ENCODE measurements at regions not wholly inside any gene's neighbourhood (a gene's known extent, or its start where the extent isn't known, plus 50 kb on each side); places are given as distances from the start of the nearest gene placed in this dataset.

DNA sequence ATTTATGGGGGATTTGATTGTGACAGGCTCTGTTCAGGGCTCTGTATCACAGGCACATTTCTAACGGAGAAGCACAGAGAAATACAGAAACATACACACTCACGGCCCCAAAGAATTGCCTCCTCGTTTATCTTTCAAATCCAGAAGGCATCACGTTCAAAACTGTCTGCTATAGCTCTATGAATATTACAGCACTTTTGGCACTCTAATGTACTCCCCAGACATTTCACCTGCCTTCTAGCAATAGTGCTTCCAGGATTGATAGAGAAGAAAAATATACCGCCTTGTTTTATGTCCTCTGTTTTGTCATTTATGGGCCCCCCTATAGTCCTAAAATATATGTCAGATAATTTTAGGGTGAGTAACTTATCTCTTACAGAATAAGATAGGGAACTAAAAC lies 947.5 kb downstream of the ANKRD7 start:
- H3K4me3 Mint-ChIP-seq (ENCODE audit: unreplicated experiment): no peak overlapping the region
- POLR2A ChIA-PET: no interaction called here
- H3K4me1 Mint-ChIP-seq (ENCODE audit: low read depth, unreplicated experiment): peaks cover 5% of the 10 kb centered on the region
- H3K27me3 Mint-ChIP-seq (ENCODE audit: insufficient read depth, unreplicated experiment): no peaks in the 10 kb centered on the region
- no TSS peak for BruUV-seq (replicated peaks)
- H3K9me3 Mint-ChIP-seq (ENCODE audit: unreplicated experiment): peaks cover 8% of the 10 kb centered on the region
- Histone ChIP-seq H3K4me1 (no peaks in the 10 kb centered on the region), H3K27me3 (replicated peaks; ENCODE audit: control insufficient read depth, insufficient read depth, low read length) (no peaks in the 10 kb centered on the region), H3K36me3 (ENCODE audit: control insufficient read depth, insufficient read depth, low read length) (no peaks in the 10 kb centered on the region), H3K4me3 (ENCODE audit: low read depth, low read length) (no peak overlapping the region), H3K9me3 (peaks cover 11% of the 10 kb centered on the region)
- no peak for DNase-seq
- CTCF ChIA-PET: no interaction called here
- H3K36me3 Mint-ChIP-seq (ENCODE audit: insufficient read depth, unreplicated experiment): no peaks in the 10 kb centered on the region
- TF ChIP-seq CTCF (IDR thresholded peaks at IDR 0.05; ENCODE audit: insufficient read depth in 1 of 2, low read depth in 1 of 2, low read length in 1 of 2, severe bottlenecking in 1 of 2, unreplicated experiment in 1 of 2): no peak
- intact Hi-C loops (cut with micrococcal nuclease; ENCODE audit: unreplicated experiment): no loop called here
- H3K27ac Mint-ChIP-seq (ENCODE audit: unreplicated experiment): no peak overlapping the region

GRCh38 chr7:119175911-119176627 lies 951.6 kb downstream of the ANKRD7 start:
- Histone ChIP-seq H3K36me3 (ENCODE audit: control insufficient read depth, insufficient read depth, low read length) (no peaks in the 10 kb centered on the region), H3K4me1 (no peaks in the 10 kb centered on the region), H3K9me3 (no peaks in the 10 kb centered on the region), H3K4me3 (ENCODE audit: low read depth, low read length) (no peak overlapping the region), H3K27me3 (replicated peaks; ENCODE audit: control insufficient read depth, insufficient read depth, low read length) (no peaks in the 10 kb centered on the region)
- Mint-ChIP-seq H3K9me3 (ENCODE audit: unreplicated experiment) (no peaks in the 10 kb centered on the region), H3K4me3 (ENCODE audit: unreplicated experiment) (no peak overlapping the region), H3K4me1 (ENCODE audit: low read depth, unreplicated experiment) (peaks cover 5% of the 10 kb centered on the region), H3K27ac (ENCODE audit: unreplicated experiment) (no peak overlapping the region), H3K36me3 (ENCODE audit: insufficient read depth, unreplicated experiment) (no peaks in the 10 kb centered on the region), H3K27me3 (ENCODE audit: insufficient read depth, unreplicated experiment) (no peaks in the 10 kb centered on the region)
- TF ChIP-seq CTCF (IDR thresholded peaks at IDR 0.05; ENCODE audit: insufficient read depth in 1 of 2, low read depth in 1 of 2, low read length in 1 of 2, severe bottlenecking in 1 of 2, unreplicated experiment in 1 of 2): peak; percentile 81 to 83
- POLR2A ChIA-PET: no interaction called here
- intact Hi-C loops (cut with micrococcal nuclease; ENCODE audit: unreplicated experiment): loop anchor here (1.0 to 2.0 kb wide), 5 partner anchors 22 to 306 kb away; no protein-coding TSS in a partner anchor
- CTCF ChIA-PET: interaction anchor here (0.8 to 1.1 kb wide), 4 partner anchors 20 to 305 kb away, joined by 3 read pairs; no protein-coding TSS in a partner anchor
- DNase-seq: peak; percentile 73 to 76
- no TSS peak for BruUV-seq (replicated peaks)

DNA sequence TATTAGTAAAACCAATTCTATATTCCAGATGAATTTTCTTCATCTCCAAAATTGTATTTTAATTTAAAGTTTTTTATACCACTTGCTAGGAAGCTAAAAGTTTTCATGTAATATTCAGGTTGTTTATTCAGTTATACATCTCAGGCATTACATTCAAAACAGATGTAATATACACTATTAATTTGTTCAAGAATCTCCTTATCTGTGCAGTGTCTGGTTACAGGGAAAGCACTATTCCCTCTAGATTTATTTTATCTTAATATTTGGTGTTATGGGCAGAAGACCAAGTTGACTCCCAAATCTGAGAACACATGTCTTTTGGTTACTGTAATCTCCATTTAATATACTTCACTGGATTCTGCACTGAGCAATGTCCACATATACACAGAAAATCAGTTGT lies 953.4 kb downstream of the ANKRD7 start:
- no peaks in the 10 kb centered on the region for H3K27me3 ChIP-seq (replicated peaks; ENCODE audit: control insufficient read depth, insufficient read depth, low read length)
- H3K36me3 Mint-ChIP-seq (ENCODE audit: insufficient read depth, unreplicated experiment): no peaks in the 10 kb centered on the region
- intact Hi-C loops (cut with micrococcal nuclease; ENCODE audit: unreplicated experiment): loop anchor here (2.0 kb wide), 1 partner anchor 77 kb away; no protein-coding TSS in a partner anchor
- POLR2A ChIA-PET: no interaction called here
- no peak for TF ChIP-seq CTCF (IDR thresholded peaks at IDR 0.05; ENCODE audit: insufficient read depth in 1 of 2, low read depth in 1 of 2, low read length in 1 of 2, severe bottlenecking in 1 of 2, unreplicated experiment in 1 of 2)
- H3K9me3 Mint-ChIP-seq (ENCODE audit: unreplicated experiment): no peaks in the 10 kb centered on the region
- CTCF ChIA-PET: no interaction called here
- no peaks in the 10 kb centered on the region for H3K9me3 ChIP-seq
- no peak overlapping the region for H3K27ac Mint-ChIP-seq (ENCODE audit: unreplicated experiment)
- BruUV-seq (replicated peaks): no TSS peak
- no peaks in the 10 kb centered on the region for H3K27me3 Mint-ChIP-seq (ENCODE audit: insufficient read depth, unreplicated experiment)
- H3K4me3 Mint-ChIP-seq (ENCODE audit: unreplicated experiment): no peak overlapping the region
- DNase-seq: no peak
- peaks cover 5% of the 10 kb centered on the region for H3K4me1 Mint-ChIP-seq (ENCODE audit: low read depth, unreplicated experiment)
- H3K4me3 ChIP-seq (ENCODE audit: low read depth, low read length): no peak overlapping the region
- H3K36me3 ChIP-seq (ENCODE audit: control insufficient read depth, insufficient read depth, low read length): no peaks in the 10 kb centered on the region
- H3K4me1 ChIP-seq: no peaks in the 10 kb centered on the region

All from Caco-2 (cell line).